KMS-11 (cell line): ENCODE measurements at regions not wholly inside any gene's neighbourhood (a gene's known extent, or its start where the extent isn't known, plus 50 kb on each side); places are given as distances from the start of the nearest gene placed in this dataset.

Experiments used
- H2AFZ ChIP-seq: fragments of 200-600 bp; sonication (generic); 2 replicates; pipeline ENCODE4 v1.6.1; 2016; ENCODE audit warnings: antibody characterized with exemption, mixed run types, low read depth
- H3K27ac ChIP-seq: fragments of 200-600 bp; sonication (generic); 2 replicates; pipeline ENCODE4 v1.6.1; 2016; ENCODE audit warnings: mild to moderate bottlenecking, mixed run types
- H3K27me3 ChIP-seq: fragments of 200-600 bp; sonication (generic); 2 replicates; pipeline ENCODE4 v1.6.1; 2017; ENCODE audit warnings: mild to moderate bottlenecking, low read depth, mixed run types, moderate library complexity; ENCODE audit not compliant: insufficient read depth
- H3K36me3 ChIP-seq: fragments of 200-600 bp; sonication (generic); 2 replicates; pipeline ENCODE4 v1.6.1; 2017; ENCODE audit warnings: mild to moderate bottlenecking, mixed run types; ENCODE audit not compliant: insufficient read depth
- H3K4me1 ChIP-seq: fragments of 200-600 bp; sonication (generic); 2 replicates; pipeline ENCODE4 v1.6.1; 2016; ENCODE audit warnings: mild to moderate bottlenecking, low read depth, mixed run types; ENCODE audit not compliant: poor library complexity, severe bottlenecking
- H3K4me2 ChIP-seq: fragments of 200-600 bp; sonication (generic); 2 replicates; pipeline ENCODE4 v1.7.0; 2016; ENCODE audit warnings: mild to moderate bottlenecking, mixed run types
- H3K4me3 ChIP-seq: fragments of 200-600 bp; sonication (generic); IDR thresholded peaks from 2 replicates; pipeline ENCODE4 v1.6.1; 2017; ENCODE audit warnings: low read depth, low read length, mixed read lengths; ENCODE audit not compliant: insufficient read depth
- H3K79me2 ChIP-seq: fragments of 200-600 bp; sonication (generic); 2 replicates; pipeline ENCODE4 v1.6.1; 2016; ENCODE audit warnings: low read depth, mixed run types; ENCODE audit not compliant: insufficient read depth
- H3K9ac ChIP-seq: fragments of 200-600 bp; sonication (generic); 2 replicates; pipeline ENCODE4 v1.6.1; 2016; ENCODE audit warnings: mild to moderate bottlenecking, mixed run types
- H4K20me1 ChIP-seq: fragments of 200-600 bp; sonication (generic); 2 replicates; pipeline ENCODE4 v1.6.1; 2016; ENCODE audit warnings: mild to moderate bottlenecking, mixed run types; ENCODE audit not compliant: insufficient read depth
- TF ChIP-seq, protein P1 (sequence below): fragments of 200-600 bp; sonication (generic); conservative IDR thresholded peaks from 2 replicates; pipeline ENCODE4 v1.6.1; 2017; ENCODE audit warnings: low read depth, mild to moderate bottlenecking, antibody characterized with exemption, low read length, moderate library complexity, mixed read lengths

DNA sequence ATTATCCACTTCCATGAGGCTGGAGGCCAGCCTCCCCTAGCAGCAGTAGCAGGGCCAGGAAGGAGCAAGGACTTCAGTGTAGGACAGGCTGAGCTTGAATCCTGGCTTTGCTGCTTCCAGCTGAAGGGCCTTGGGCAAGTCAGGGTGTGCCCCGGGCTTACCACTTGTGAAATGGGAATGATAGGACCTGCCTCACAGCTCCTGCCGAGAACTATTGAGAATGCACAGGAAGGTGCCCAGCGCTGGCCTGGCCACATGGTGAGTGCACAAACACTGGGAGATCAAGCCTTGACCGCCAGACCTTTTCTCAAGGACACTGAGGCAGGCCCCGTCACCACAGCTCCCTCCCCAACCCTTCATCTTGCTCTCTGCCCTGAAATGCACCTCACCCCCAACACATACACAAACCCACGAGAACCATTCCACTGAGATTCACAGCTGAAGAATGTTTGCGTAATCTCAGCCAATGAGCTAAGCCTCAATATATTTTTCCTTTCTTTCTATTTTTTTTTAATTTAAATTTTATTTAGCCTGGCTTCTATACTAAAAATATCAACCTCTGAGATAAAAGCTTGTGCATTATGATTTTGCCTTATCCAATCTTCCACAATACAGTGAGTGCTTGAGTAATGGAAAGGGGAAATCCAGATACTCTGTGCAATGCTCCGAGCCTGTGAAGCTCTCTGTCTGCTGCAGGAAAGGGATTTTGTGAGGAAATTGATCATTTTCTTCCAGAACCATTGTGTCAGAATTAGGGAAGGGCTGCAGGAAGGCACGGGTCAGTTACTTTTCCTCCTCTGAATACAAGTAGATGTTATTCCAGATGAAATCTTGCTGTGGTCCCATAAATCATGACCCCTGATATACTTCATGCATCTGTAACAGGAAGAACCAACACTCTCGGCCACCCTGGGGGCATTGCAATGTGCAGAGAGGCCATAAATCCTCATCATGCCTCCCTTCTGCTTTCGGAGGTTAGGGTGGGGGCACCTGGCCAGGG is 193.9 kb downstream of the TLE3 start:
- no peaks in the 10 kb centered on the region for H4K20me1 ChIP-seq
- H3K27ac ChIP-seq = no peak overlapping the region
- H2AFZ ChIP-seq = no peak overlapping the region
- TF ChIP-seq, protein P1, sequence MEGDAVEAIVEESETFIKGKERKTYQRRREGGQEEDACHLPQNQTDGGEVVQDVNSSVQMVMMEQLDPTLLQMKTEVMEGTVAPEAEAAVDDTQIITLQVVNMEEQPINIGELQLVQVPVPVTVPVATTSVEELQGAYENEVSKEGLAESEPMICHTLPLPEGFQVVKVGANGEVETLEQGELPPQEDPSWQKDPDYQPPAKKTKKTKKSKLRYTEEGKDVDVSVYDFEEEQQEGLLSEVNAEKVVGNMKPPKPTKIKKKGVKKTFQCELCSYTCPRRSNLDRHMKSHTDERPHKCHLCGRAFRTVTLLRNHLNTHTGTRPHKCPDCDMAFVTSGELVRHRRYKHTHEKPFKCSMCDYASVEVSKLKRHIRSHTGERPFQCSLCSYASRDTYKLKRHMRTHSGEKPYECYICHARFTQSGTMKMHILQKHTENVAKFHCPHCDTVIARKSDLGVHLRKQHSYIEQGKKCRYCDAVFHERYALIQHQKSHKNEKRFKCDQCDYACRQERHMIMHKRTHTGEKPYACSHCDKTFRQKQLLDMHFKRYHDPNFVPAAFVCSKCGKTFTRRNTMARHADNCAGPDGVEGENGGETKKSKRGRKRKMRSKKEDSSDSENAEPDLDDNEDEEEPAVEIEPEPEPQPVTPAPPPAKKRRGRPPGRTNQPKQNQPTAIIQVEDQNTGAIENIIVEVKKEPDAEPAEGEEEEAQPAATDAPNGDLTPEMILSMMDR = no peak
- no peak overlapping the region for H3K4me2 ChIP-seq
- no peaks in the 10 kb centered on the region for H3K79me2 ChIP-seq
- no peak overlapping the region for H3K9ac ChIP-seq
- H3K36me3 ChIP-seq = no peaks in the 10 kb centered on the region
- no peaks in the 10 kb centered on the region for H3K4me1 ChIP-seq
- no peaks in the 10 kb centered on the region for H3K27me3 ChIP-seq
- no peak overlapping the region for H3K4me3 ChIP-seq

DNA sequence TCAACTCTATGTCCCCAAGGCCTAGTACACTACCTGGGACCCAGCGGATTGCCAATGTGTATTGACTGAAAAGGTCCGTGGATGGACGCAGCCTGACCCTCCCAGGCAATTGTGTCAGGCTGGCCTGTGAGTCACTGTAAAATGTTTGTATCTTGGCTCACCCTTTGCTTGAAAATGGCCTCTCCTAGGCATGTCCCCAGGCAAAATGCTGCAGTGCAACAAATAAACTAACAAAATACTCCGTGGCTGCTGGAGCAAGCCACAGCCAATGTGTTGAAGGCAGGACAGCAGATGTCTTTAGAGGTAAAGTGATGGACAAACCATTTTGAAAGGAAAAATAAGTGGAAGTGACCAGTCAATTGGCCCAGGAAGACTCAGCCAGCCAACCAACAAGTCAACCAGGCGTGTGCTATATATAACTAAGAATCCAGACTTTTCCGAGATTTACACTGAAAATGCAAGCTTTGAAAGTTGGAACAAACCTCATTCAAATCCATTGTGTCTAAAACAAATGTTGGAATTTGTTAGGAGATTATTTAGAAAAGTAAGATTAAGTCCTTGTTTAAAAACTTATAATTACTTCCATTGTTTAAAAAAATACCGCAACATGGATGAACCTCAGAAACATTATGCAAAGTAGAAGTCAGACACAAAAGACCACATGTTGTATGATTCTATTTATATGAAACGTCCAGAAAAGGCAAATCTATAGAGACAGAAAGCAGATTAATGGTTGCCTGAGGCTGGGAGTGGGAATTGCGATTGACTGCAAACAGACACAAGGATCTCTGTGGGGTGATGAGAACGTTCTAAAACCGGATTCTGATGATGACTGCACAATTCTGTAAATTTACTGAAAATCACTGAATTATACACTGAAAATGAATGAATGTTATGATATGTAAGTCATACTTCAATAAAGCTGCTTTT is 191.2 kb downstream of the TLE3 start:
- H3K9ac ChIP-seq = no peak overlapping the region
- H3K4me3 ChIP-seq = no peak overlapping the region
- H3K4me2 ChIP-seq = no peak overlapping the region
- H4K20me1 ChIP-seq = no peaks in the 10 kb centered on the region
- H3K4me1 ChIP-seq = no peaks in the 10 kb centered on the region
- no peaks in the 10 kb centered on the region for H3K79me2 ChIP-seq
- TF ChIP-seq, protein P1 = no peak
- no peaks in the 10 kb centered on the region for H3K27me3 ChIP-seq
- no peak overlapping the region for H2AFZ ChIP-seq
- no peaks in the 10 kb centered on the region for H3K36me3 ChIP-seq
- H3K27ac ChIP-seq = no peak overlapping the region

DNA sequence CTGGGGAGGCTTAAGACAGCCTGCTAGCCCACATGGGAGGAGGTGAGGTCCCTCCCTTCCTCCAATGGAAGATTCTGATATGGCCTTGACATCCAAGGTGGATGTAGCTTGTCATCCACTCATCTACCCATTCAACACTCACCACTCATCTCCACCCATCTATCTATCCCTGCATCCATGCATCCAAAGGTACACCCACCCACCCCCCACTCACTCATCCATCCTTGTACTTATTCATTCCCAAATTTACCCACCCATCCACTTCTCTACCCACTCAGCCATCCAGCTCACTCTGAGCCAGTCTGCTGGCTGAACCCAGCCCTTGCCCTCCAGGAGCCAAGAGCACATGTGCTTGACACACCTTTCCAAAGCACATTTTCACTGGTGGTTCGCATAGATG is 189.7 kb downstream of the TLE3 start:
- Histone ChIP-seq H3K9ac (no peak overlapping the region), H2AFZ (no peak overlapping the region), H3K27me3 (no peaks in the 10 kb centered on the region), H3K27ac (no peak overlapping the region), H3K36me3 (no peaks in the 10 kb centered on the region), H3K79me2 (no peaks in the 10 kb centered on the region), H3K4me1 (no peaks in the 10 kb centered on the region), H3K4me2 (no peak overlapping the region), H3K4me3 (no peak overlapping the region), H4K20me1 (no peaks in the 10 kb centered on the region)
- TF ChIP-seq, protein P1 = no peak

DNA sequence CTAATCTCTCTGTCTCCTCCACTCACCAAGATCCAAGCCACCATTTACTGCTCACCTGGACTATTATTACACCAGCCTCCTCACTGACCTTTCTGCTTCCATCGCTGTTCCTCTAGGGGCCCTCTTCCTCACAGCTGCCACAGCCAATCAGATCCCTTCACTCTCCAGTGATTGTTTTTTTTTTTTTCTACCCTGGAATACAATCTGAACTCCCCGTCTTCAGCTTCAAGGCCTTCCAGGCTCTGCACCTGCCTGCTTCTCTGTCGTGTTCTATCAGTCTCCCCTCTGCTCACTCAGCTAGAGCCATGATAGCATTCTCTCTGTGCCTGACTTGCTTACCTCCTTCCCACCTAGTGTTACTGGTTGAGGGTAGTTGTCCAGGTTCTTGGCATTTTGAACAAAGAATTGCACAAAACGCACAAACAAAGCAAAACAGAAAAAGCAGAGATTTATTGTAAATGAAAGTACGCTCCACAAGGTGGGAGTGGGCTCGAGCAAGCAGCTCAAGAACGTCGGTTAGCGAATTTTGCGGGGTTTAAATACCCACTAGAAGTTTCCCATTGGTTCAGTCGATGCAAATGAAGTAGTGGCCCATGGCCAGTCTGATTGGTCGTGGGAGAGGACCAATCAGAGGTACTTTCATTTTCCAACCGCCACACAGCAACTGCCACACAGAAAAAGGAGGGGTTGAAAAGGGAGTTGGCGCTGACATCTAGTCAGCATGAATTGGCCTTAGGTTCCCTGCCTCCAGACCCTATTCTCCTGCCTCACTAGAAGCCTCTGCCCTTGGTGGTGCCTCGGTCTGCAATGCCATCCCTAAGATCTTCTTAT is 188.9 kb downstream of the TLE3 start:
- H3K4me3 ChIP-seq = no peak overlapping the region
- H3K4me2 ChIP-seq = no peak overlapping the region
- H3K9ac ChIP-seq = no peak overlapping the region
- no peaks in the 10 kb centered on the region for H4K20me1 ChIP-seq
- no peaks in the 10 kb centered on the region for H3K79me2 ChIP-seq
- no peaks in the 10 kb centered on the region for H3K4me1 ChIP-seq
- H3K27ac ChIP-seq = no peak overlapping the region
- H3K36me3 ChIP-seq = no peaks in the 10 kb centered on the region
- H2AFZ ChIP-seq = no peak overlapping the region
- no peaks in the 10 kb centered on the region for H3K27me3 ChIP-seq
- TF ChIP-seq, protein P1 = no peak
